Calu3 (cell line): ENCODE measurements at regions not wholly inside any gene's neighbourhood (a gene's known extent, or its start where the extent isn't known, plus 50 kb on each side); places are given as distances from the start of the nearest gene placed in this dataset.

Experiments
- BruUV-seq: library from RNA; stranded (reverse); fragments of 400-500 nt; replicated peaks from 2 replicates; lab custom pipeline; 2021; lab: Mats Ljungman, UMichigan
- CTCF ChIA-PET: fragments of 300-600 bp; sonication (Branson Sonifier 250); formaldehyde crosslinking; loops from one replicate; lab custom pipeline; 2022; ENCODE audit warnings: antibody characterized with exemption; lab: Charles Lee
- DNase-seq: peaks from one replicate; pipeline ENCODE4 v3.0.0; 2022
- H3K27ac Mint-ChIP-seq: one replicate; pipeline ENCODE4 v1.8.0; 2022; ENCODE audit warnings: mixed read lengths; ENCODE audit not compliant: unreplicated experiment
- H3K27me3 Mint-ChIP-seq: one replicate; pipeline ENCODE4 v1.8.0; 2022; ENCODE audit warnings: mixed read lengths; ENCODE audit not compliant: unreplicated experiment
- H3K36me3 Mint-ChIP-seq: one replicate; pipeline ENCODE4 v1.8.0; 2022; ENCODE audit warnings: mild to moderate bottlenecking, moderate library complexity, mixed read lengths; ENCODE audit not compliant: insufficient read depth, unreplicated experiment
- H3K4me1 Mint-ChIP-seq: one replicate; pipeline ENCODE4 v1.8.0; 2022; ENCODE audit warnings: mild to moderate bottlenecking, low read depth, mixed read lengths; ENCODE audit not compliant: unreplicated experiment
- H3K4me3 Mint-ChIP-seq: one replicate; pipeline ENCODE4 v1.8.0; 2022; ENCODE audit warnings: mild to moderate bottlenecking, low read depth, moderate library complexity, mixed read lengths; ENCODE audit not compliant: unreplicated experiment
- H3K9me3 Mint-ChIP-seq: one replicate; pipeline ENCODE4 v1.8.0; 2022; ENCODE audit warnings: low read depth, mixed read lengths; ENCODE audit not compliant: unreplicated experiment
- CTCF ChIP-seq: fragments of 200-600 bp; IDR thresholded peaks from one replicate; pipeline ENCODE4 v1.8.0; 2022; ENCODE audit warnings: antibody characterized with exemption; ENCODE audit not compliant: unreplicated experiment
- intact Hi-C: fragments of 100-400 bp; cut with micrococcal nuclease; formaldehyde crosslinking; loops from one replicate; pipeline ENCODE4 v1.10.0; 2022; ENCODE audit not compliant: unreplicated experiment

GRCh38 chr2:186032102-186032738 is 293.6 kb downstream of the FSIP2 start:
- Mint-ChIP-seq H3K27me3 (no peaks in the 10 kb centered on the region), H3K4me3 (no peak overlapping the region), H3K36me3 (no peaks in the 10 kb centered on the region), H3K9me3 (no peaks in the 10 kb centered on the region), H3K4me1 (no peaks in the 10 kb centered on the region), H3K27ac (no peak overlapping the region)
- no peak for DNase-seq
- CTCF ChIA-PET = interaction anchor here (0.5 kb wide), 1 partner anchor 86 kb away, joined by 7 read pairs; no protein-coding TSS in a partner anchor
- intact Hi-C loops = no loop called here
- no peak for TF ChIP-seq CTCF
- BruUV-seq = no TSS peak

GRCh38 chr2:186032930-186033329 is 294.3 kb downstream of the FSIP2 start:
- TF ChIP-seq CTCF = no peak
- no peak for DNase-seq
- no peaks in the 10 kb centered on the region for H3K36me3 Mint-ChIP-seq
- no peaks in the 10 kb centered on the region for H3K9me3 Mint-ChIP-seq
- intact Hi-C loops = no loop called here
- no peak overlapping the region for H3K27ac Mint-ChIP-seq
- CTCF ChIA-PET = no interaction called here
- H3K4me3 Mint-ChIP-seq = no peak overlapping the region
- no peaks in the 10 kb centered on the region for H3K4me1 Mint-ChIP-seq
- no TSS peak for BruUV-seq
- no peaks in the 10 kb centered on the region for H3K27me3 Mint-ChIP-seq

GRCh38 chr2:186033541-186033940 is 294.9 kb downstream of the FSIP2 start:
- no peaks in the 10 kb centered on the region for H3K36me3 Mint-ChIP-seq
- TF ChIP-seq CTCF = no peak
- no peak overlapping the region for H3K27ac Mint-ChIP-seq
- H3K4me3 Mint-ChIP-seq = no peak overlapping the region
- intact Hi-C loops = no loop called here
- H3K4me1 Mint-ChIP-seq = no peaks in the 10 kb centered on the region
- BruUV-seq = no TSS peak
- no peaks in the 10 kb centered on the region for H3K27me3 Mint-ChIP-seq
- CTCF ChIA-PET = interaction anchor here (0.8 kb wide), 1 partner anchor 16 kb away, joined by 4 read pairs; no protein-coding TSS in a partner anchor
- H3K9me3 Mint-ChIP-seq = no peaks in the 10 kb centered on the region
- no peak for DNase-seq

GRCh38 chr2:186036862-186037449 is 298.4 kb downstream of the FSIP2 start:
- Mint-ChIP-seq H3K4me1 (no peaks in the 10 kb centered on the region), H3K4me3 (no peak overlapping the region), H3K36me3 (no peaks in the 10 kb centered on the region), H3K27me3 (no peaks in the 10 kb centered on the region), H3K9me3 (no peaks in the 10 kb centered on the region), H3K27ac (no peak overlapping the region)
- TF ChIP-seq CTCF = no peak
- no TSS peak for BruUV-seq
- no peak for DNase-seq
- intact Hi-C loops = no loop called here
- CTCF ChIA-PET = no interaction called here
